ENCODE measurements at regions not wholly inside any gene's neighbourhood (a gene's known extent, or its start where the extent isn't known, plus 50 kb on each side); places are given as distances from the start of the nearest gene placed in this dataset.

- H3K4me1 ChIP-seq, result no peaks in the 10 kb centered on the region
- H3K9me3 ChIP-seq, result no peaks in the 10 kb centered on the region
- no peak overlapping the region for H3K27ac ChIP-seq (replicated peaks in 1 of 4)
- no peak overlapping the region for H3K4me3 ChIP-seq
- no peak for DNase-seq (ENCODE audit: extremely low spot score)
- 57% methylated on average over 5 of the region's 5 CpGs for WGBS
- TF ChIP-seq EP300 (IDR thresholded peaks at IDR 0.05), result no peak
- TF ChIP-seq POLR2A (IDR thresholded peaks at IDR 0.05; ENCODE audit: low read depth), result no peak
- TF ChIP-seq POLR2AphosphoS5 (IDR thresholded peaks at IDR 0.05), result no peak
- TF ChIP-seq CTCF (IDR thresholded peaks at IDR 0.05), result no peak
- H3K27me3 ChIP-seq, result no peaks in the 10 kb centered on the region
- intact Hi-C loops (cut with DNase I), result no loop called here
- H3K36me3 ChIP-seq, result no peaks in the 10 kb centered on the region
Observed at GRCh38 chr9:7974335-7974960, 174.9 kb upstream of the DMAC1 start.

DNA sequence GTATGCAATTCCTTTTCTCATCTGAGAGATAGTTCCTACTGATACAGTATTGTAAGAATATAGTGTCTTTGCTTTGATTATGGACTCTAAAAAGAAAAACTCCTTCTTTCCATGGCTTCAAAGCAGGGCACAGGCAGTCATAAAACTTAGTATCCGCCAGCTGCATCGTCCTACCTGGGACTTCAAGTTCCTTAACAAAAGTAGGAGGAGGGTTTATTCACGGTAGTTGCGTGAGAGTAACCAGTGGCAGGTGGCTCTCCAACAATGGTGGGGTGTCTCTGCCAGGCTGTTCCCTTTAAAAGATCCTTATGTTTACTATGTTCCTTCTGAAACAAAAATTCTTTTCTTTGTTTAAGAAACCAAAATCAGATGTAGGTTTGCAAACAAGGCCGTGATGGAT is 173.5 kb upstream of the DMAC1 start:
- TF ChIP-seq POLR2A (IDR thresholded peaks at IDR 0.05; ENCODE audit: low read depth) (no peak), EP300 (IDR thresholded peaks at IDR 0.05) (no peak), POLR2AphosphoS5 (IDR thresholded peaks at IDR 0.05) (no peak), CTCF (IDR thresholded peaks at IDR 0.05) (no peak)
- Histone ChIP-seq H3K9me3 (no peaks in the 10 kb centered on the region), H3K27me3 (no peaks in the 10 kb centered on the region), H3K4me3 (no peak overlapping the region), H3K4me1 (no peaks in the 10 kb centered on the region), H3K27ac (replicated peaks in 1 of 4) (no peak overlapping the region), H3K36me3 (no peaks in the 10 kb centered on the region)
- intact Hi-C loops (cut with DNase I), result no loop called here
- 82% methylated on average over 5 of the region's 5 CpGs for WGBS
- DNase-seq (ENCODE audit: extremely low spot score), result no peak

DNA sequence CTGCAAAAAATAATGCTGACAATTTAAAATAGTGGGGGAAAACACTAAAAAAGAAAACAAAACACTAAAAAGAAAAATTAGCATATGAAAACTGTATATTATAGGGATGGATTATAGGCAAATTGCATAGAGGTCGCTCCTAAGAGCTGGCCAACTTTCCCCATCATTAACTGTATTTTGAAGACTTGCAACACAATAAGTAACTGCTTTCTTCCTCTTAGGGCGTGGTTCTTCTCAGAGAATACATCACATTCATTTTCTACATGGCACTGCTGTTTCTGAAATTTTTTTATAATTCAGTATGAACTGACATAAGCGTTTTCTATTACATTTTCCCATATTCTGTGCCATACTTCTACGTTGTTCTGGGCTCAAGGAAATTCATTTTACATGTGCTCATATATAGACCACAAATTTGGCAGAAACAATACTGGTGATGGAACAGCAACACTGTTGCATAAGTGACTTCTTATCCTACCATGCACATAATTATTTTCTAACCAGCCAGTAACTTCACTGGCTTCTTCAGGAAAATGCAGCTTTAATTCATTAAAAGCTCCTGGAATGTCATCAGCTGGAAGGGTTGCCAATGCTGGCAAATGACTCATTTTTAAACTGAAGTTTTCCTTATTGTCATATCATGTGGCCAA is 171.2 kb upstream of the DMAC1 start:
- no peak overlapping the region for H3K27ac ChIP-seq (replicated peaks in 1 of 4)
- H3K27me3 ChIP-seq, result no peaks in the 10 kb centered on the region
- DNase-seq (ENCODE audit: extremely low spot score), result no peak
- H3K4me3 ChIP-seq, result no peak overlapping the region
- intact Hi-C loops (cut with DNase I), result no loop called here
- H3K9me3 ChIP-seq, result no peaks in the 10 kb centered on the region
- 55% methylated on average over 4 of the region's 4 CpGs for WGBS
- H3K4me1 ChIP-seq, result no peaks in the 10 kb centered on the region
- TF ChIP-seq CTCF (IDR thresholded peaks at IDR 0.05) (no peak), POLR2A (IDR thresholded peaks at IDR 0.05; ENCODE audit: low read depth) (no peak), POLR2AphosphoS5 (IDR thresholded peaks at IDR 0.05) (no peak), EP300 (IDR thresholded peaks at IDR 0.05) (no peak)
- H3K36me3 ChIP-seq, result no peaks in the 10 kb centered on the region

- TF ChIP-seq POLR2A (IDR thresholded peaks at IDR 0.05; ENCODE audit: low read depth), result no peak
- no peak for TF ChIP-seq POLR2AphosphoS5 (IDR thresholded peaks at IDR 0.05)
- TF ChIP-seq EP300 (IDR thresholded peaks at IDR 0.05), result no peak
- no peak for TF ChIP-seq CTCF (IDR thresholded peaks at IDR 0.05)
- intact Hi-C loops (cut with DNase I), result no loop called here
- no peaks in the 10 kb centered on the region for H3K36me3 ChIP-seq
- no peaks in the 10 kb centered on the region for H3K27me3 ChIP-seq
- no peak overlapping the region for H3K4me3 ChIP-seq
- H3K9me3 ChIP-seq, result no peaks in the 10 kb centered on the region
- no peak overlapping the region for H3K27ac ChIP-seq (replicated peaks in 1 of 4)
- no peak for DNase-seq (ENCODE audit: extremely low spot score)
- 75% methylated on average over 3 of the region's 3 CpGs for WGBS
- H3K4me1 ChIP-seq, result no peaks in the 10 kb centered on the region
Observed at GRCh38 chr9:7968687-7969086, 169.1 kb upstream of the DMAC1 start.

GRCh38 chr9:7967851-7968250 is 168.3 kb upstream of the DMAC1 start:
- Histone ChIP-seq H3K27me3 (no peaks in the 10 kb centered on the region), H3K4me3 (no peak overlapping the region), H3K4me1 (no peaks in the 10 kb centered on the region), H3K36me3 (no peaks in the 10 kb centered on the region), H3K9me3 (no peaks in the 10 kb centered on the region), H3K27ac (replicated peaks in 1 of 4) (no peak overlapping the region)
- intact Hi-C loops (cut with DNase I), result no loop called here
- no peak for TF ChIP-seq POLR2A (IDR thresholded peaks at IDR 0.05; ENCODE audit: low read depth)
- TF ChIP-seq POLR2AphosphoS5 (IDR thresholded peaks at IDR 0.05), result no peak
- TF ChIP-seq EP300 (IDR thresholded peaks at IDR 0.05), result no peak
- TF ChIP-seq CTCF (IDR thresholded peaks at IDR 0.05), result no peak
- DNase-seq (ENCODE audit: extremely low spot score), result no peak
- WGBS, result 93% methylated on average over 2 of the region's 2 CpGs
